HG03045 (cell line): ENCODE measurements at regions not wholly inside any gene's neighbourhood (a gene's known extent, or its start where the extent isn't known, plus 50 kb on each side); places are given as distances from the start of the nearest gene placed in this dataset.

Source experiments
- ATAC-seq: cut with Tn5 transposase; IDR thresholded peaks from one replicate; pipeline ENCODE4 v1.9.1; 2021; ENCODE audit warnings: mild to moderate bottlenecking, moderate library complexity; ENCODE audit not compliant: unreplicated experiment

DNA sequence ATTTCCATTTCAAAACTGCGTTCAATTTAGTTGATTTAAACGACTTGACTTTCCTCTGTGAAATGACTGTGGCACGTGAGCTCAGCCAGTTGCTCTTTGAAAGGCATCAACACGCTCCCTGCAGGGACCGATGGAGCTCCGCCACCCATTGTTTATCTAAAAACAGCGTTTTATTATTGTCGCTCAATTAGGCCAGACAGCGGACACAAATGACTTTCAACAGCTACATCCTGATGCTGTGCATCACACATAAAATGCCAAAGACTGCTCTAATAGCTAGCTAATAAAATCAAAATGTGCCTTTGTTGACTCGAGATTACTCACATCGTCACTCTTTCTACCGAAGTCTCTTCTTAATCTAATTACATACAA lies 332.5 kb downstream of the CD83 start:
- ATAC-seq: no peak

DNA sequence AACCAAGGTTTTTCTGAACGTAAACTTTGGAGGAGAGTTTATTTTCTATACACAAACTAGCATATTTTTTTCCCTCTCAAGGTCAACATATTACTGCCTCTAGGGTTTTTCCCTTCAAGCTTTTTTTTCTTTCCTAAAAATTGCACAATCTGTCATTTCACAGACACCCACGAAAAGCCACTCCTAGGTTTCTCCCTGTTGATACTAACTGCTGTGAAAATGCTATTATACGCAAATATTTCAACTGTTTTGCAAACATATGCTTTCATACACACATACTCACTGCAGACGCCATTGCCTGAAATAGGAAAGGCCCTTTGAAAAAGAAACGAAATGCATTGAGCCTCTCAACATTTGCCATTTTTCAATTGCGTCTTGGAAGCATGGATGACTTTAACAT lies 333.0 kb downstream of the CD83 start:
- ATAC-seq: no peak

DNA sequence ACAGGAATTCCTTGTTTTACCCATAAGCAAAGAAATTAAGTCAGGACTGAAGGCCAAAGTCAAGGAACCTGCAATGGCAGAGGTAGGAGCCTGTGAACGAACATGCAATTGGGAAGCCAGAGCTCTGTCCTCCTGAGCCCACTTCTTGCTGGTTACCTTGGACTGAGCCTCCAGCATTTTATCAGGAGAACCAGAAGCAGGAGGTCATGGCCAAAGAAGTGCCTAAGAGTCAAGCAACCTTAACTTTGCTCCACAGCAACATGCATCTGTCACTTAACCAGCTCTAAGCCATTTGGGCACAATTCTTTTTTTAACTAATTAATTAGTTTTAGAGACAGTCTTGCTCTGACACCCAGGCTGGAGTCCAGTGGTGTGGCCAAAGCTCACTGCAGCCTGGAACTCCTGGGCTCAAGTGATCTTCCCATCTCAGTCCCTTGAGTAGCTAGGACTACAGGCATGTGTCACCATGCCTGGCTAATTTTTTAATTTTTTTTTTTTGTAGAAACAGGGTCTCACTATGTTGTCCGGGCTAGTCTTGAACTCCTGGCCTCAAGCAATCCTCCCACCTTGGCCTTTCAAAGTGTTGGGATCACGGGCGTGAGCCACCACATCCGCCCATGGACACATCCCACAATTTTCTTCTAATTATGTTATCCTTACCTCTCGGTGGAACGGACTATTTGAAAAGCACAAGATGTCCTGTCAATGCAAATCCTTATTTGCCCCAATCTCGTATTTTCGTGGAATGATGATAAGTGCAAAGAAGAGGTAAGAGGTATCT lies 334.2 kb downstream of the CD83 start:
- ATAC-seq: no peak

DNA sequence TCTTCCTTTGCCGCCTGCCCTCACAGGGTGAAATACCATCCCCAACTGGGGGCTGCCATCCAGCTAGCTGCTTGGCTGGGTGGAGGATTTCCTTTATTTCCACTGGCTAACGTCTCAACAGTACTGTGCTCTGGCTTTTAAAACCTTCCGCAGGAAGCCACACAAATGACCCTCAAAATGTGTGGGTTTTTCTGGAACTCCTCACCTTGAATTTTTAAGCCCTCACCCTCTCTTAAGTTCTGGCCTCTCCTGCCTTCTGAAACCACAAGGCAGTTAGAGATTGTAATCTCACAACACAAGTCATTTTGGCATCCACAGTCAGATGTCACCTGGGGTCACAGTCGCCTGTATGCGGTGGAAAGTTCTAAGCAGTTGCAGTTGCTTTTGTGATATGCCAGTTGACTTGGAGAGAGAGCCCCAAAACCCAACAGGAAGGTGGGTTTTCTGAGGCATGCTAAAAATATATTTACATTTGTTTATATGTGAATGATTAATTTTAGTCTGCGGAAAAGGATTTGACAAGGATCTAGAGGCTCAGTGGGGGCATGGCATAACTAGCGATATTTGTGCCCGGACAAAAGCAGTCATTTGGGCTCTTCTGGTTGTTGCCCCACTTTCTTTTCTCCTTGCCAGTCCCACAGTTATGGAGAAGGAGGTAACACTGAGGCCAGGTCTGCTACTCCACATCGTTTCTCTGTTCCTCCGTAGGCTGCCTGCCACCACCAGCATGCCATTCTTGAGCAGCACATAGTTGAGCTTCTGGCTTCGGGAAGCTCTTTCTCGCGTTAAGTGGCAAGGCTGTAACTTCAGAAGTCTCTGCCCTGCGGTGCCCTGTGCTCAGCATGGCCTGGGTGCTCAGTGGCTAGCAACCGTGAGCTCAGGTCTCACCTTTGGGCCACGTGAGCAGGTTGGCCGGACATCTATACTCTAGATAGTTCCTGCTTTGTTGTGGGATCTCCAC lies 335.3 kb downstream of the CD83 start:
- no peak for ATAC-seq

DNA sequence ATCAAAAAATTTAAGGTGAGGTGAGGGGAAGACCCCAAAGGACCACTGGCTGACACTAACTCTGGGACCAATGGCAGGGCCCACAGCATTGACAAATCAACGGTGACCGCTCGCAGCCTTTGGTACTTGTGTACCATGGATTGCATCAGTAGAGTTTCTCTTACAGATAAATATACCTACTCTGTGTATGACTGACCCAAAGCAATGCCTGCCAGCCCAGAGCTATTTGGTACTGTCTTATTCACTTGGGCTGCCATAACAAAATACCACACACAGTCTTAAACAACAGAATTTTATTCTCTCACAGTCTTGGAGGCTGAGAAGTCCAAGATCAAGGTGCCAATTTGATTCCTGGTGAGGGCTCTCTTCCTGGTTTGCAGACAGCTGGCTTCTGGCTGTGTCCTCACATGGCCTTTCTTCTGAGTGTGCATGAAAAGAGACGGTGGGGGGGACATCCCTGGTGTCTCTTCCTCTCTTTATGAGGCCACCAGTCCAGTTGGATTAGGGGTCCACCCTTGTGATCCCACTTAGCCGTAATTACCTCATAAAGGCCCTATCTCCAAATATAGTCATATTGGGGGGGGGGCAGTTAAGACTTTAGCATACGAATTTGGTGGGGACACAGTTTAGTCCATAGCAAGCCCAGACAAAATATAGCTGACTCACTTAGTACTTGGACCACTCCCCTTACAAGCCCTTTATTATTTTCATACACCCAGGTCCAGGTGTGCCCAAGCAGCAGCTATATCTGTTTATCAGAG lies 336.3 kb downstream of the CD83 start:
- no peak for ATAC-seq

DNA sequence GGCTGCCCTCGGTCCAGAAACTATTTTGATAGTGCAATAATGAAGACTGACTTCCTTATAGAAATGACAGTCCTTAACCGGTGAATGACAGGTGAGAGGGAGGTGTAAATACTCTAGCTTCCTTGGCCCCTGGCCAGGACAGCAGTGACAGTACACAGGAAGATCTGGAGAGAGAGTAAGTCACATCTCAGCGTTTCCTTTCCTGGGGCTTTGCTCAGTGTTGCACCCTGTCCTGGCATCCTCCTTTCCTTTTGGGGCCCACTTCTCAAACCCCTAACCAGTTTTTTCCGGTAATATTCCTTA lies 336.9 kb downstream of the CD83 start:
- ATAC-seq: no peak

DNA sequence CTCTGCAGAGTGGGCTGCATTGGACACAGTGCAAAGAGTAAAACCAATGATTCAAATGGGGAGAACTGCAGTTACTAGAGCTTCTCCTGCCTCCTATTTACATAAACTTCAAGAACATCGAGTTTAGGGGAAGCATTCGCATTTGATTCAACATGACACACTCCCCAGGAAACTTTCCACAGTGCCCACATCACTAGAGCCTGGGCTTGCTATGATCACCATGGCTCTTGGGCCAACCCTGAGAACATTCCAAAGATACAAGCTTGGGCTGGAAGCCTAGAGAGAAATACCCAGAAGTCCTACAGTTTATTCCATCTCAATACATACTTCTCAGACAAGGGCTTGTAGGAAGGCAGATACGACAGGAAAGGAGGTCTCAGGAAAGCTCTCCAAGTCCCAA lies 337.9 kb downstream of the CD83 start:
- ATAC-seq: no peak

DNA sequence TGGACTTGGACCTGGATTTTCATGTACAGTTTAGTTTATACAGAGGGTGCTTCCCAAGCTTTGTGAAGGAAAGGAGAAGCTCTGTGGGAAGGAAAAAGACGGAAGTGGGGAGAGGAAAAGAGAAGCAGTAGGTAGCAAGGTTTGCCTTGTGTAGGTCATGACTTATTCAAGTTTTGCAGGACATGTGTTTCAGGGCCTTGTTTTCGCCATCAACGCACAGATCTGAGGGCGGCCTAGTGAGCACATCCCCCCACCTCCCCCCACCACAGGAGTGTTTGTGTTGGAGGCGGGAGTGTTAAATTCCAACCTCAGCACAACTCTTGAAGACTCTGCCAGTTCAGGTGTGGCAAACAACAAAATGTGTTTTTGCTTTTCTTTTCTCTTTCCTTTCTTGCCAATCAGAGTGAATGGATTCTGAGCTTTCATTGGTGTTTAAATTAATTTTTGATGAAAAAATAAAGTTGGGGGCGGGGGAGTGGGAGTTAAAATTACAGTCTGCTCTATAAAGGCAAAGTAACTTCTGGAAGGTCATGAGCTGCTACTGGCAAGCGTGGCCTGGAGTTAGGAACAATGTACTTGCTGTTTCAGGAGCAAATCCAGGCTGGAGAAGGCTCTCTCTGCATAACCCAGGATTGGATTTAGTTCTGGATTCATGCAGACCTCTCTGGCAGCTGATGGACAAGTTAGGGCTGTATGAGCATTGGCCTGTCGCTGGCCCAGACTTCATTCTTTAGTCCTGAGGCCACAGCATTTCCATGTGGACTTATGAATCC lies 338.5 kb downstream of the CD83 start:
- no peak for ATAC-seq

DNA sequence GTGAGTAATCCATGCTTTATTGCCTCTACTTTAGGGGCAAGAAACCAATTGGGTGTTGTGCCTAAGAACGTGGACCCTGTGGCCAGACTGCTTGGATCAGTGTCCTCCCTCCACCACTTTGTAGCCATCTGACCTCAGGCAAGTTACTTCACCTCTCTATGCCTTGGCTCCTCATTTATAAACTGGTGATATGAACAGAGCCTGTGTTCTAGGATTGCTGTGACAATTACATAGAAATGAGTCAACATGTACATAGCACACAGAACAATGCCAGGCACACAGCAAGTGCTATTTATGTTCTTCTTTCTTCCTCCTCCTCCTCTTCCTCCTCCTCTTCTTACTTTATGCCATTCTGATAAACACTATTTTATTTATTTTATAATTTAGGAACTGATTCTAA lies 339.4 kb downstream of the CD83 start:
- ATAC-seq: no peak

DNA sequence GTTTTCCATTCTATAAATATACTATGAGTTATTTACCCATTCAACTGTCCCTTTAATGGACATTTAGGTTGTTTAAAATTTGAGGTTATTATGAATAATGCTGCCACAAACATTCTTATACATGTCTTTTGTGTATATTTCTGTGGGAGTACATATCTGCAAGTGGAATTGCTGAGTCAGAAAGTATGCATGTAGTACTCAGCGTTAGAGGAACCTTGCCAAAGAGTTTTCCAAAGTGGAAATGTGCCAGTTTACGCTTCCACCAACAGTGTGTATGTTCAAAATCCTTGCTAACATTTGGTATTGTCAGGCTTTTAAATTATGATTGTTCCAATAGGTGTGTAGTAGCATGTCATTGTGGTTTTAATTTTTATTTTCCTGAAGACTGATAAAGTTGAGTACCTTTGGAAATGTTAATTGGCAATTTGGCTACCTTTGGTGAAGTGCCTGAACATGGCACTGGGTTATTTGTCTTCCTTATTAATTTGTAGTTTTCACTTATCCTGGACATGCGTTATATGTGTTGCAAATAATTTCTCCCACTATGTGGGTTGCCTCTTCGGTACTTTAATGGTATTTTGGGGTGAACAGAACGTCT lies 341.2 kb downstream of the CD83 start:
- ATAC-seq: no peak

DNA sequence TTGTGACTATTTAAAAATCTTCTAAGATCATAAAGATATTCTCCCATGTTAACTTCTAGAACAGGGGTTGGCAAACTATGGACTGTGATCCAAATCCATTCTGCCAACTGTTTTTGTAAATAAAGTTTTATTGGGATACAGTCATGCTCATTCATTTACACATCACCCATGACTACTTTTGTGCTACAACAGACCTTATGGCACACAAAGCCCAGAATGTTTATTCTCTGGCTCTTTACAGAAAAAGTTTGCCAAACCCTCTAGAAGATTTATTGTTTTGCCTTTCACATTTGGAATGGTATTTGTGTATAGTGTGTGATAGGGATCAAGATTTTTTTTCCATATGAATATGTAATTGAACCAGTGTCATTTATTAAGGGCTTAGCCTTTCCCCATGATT lies 341.7 kb downstream of the CD83 start:
- no peak for ATAC-seq

DNA sequence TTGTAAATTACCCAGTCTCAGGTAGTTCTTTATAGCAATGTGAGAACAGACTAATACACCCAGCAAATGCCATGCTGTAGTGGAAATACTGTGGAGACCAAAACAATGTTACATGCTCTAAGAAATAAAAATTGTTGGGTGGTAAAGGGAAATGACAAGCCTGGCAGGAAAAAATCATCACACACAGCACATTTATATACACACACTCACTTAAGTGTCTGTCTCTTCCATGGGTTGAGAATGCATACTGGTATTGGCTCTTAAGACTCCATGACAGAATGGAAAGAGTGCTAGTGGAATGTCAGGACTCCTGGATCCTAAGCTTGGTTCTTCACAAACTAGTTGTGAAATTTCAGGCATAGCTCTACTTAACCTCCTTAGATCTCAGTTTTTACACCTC lies 343.0 kb downstream of the CD83 start:
- no peak for ATAC-seq

DNA sequence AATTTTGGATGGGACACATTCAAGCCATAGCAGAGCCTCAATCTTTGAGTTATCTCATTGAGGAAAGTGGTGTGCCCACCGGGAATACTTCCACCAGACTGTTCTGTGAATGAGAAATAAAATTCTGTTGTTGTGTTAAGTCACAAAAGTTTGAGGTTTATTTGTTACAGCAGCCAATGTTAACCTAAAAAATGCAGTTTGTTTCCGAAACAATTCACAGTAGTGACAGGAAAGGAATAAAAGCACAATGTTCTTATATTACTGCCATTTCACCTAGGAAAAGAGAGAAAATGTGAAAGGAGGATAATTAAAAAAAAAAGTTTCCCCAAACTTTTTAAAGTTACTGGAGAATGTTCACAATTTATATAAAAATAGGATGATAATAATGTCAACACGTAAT lies 344.6 kb downstream of the CD83 start:
- ATAC-seq: no peak

DNA sequence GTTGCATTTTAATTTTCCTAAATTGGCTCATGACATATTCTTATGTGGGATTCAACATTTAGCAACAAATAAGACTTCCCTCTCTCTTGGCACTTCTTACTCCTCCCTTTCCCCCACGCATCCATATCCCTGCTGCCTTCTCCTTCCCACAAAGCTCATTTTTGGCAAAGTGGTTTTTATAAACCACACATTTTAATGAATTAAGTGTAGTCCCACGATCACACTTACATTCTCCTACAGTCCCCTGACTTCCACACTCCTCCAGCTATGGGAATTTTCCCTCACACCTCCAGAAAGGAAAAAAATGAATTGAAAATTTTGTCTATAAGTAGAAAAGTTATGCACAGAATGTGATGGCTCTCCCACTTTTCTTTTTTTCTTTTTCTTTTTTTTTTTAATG lies 345.0 kb downstream of the CD83 start:
- no peak for ATAC-seq

DNA sequence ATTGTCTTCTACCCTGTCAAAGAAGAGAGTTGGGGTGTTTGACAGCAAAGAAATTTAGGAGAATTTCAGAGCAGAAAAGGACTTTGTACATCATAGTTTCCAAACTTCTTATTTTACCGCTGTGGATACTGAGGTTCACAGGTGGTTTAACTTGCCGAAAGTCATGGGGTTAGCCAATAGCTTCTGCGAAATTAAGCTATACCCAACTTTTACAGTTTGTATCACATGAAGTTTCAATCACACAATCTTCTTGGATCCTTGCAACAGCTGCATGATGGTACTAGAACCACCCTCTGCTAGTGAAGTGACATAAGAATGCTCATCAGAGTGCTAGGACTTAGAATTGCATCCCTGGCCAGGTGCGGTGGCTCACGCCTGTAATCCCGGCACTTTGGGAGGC lies 345.5 kb downstream of the CD83 start:
- ATAC-seq: no peak

DNA sequence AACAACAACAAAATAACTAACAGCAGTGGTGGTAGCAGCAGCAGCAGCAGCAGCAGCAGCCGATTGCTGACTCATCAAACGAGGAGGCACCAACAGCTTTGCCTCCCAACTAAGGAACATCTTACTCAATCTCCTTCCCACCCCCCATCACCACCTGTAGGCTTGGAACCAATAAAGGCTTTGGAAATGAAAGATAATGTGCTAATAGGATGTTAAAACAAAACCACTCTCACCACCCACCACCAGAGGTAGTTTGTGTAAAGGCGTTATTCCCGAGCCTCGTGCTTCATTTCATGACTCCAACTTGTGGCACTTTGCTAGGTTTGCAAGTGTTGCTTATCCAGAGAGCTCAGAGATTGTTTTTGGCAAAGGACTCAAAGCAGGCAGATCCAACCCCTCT lies 346.5 kb downstream of the CD83 start:
- ATAC-seq: no peak

DNA sequence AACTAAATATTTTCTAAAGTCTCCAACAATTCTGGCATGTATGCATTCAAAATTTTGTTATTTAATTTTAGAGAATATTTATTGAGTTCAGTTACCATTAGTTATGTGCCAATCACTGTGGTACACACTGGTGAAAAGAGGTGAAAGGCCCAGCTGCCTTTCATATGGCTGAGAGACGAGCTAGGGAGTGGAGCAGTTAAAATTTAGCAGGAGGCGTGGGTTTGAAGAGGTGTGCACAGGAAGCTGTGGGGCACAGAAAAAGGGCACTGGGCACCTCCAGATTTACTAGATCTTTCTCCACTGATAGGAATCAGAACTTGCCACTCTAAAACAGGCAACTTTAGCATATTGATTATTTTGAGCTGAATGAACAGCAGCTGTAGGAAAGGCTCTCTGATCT lies 347.1 kb downstream of the CD83 start:
- no peak for ATAC-seq

DNA sequence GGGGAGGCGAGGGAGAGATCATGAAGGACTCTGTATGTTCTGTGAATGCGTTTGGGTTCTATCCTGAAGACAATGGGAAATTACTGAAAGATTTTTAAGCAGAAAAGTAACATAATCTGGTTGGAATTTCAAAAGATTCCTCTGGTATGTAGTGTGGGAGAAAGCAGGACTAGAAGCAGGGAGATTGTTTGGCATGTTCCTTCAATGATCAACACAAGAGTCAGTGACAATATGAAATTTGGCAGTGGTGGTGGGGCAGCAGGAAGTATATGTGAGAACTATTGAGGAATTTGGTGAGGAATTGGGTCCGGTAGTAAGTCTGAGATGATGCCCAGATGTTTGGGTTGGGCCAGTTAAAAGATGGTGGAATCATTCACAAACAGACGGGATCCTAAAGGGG lies 348.7 kb downstream of the CD83 start:
- no peak for ATAC-seq

DNA sequence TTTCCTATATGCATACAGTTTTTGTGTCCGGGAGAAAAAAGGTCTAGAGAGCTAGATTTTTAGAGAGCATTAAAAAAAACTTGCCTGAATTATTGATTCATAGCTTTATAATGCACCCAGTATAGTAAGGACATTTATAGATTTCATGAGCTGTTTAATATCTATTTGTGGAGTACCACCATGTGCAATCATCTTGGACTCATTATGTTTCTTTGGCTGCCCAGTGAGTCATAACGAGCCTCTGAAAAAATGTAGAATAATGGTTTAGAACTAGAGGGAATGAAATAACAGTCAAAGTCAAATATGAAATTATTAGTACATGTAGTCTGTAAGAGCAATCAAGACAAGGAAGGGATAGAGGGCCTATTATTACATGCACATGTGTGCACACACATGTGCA lies 350.0 kb downstream of the CD83 start:
- no peak for ATAC-seq

DNA sequence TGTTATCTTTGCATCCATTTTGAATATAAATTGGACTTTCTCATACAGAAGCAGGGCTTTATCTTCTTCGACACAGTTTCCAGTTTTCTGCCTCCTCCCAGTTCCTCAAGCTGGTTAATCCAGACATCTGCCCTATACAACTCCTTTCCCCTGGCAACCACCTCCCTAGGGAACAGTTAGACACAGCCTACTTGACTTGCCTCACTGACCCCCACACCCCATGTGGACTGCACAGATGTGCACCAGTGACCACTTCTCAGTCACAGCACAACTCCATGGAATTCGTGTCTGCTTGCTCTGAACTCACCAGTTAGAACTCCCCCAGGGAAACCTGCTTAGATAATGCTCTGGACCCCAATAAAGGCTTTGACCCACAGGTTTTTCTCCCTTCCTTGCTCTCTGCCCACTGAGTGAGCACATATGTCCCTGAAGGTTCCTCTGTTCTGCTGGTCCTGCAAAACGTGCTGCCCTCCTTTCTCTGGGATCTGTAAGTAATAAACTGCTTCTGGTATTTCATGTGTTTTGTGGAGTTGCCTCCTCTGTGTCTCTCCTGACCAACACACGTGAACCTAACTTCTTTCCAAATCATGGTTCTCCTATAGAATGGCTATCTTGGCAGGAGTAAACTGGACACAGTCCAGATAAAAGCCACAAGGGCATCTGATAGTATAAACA lies 351.2 kb downstream of the CD83 start:
- no peak for ATAC-seq
